BJ (cell line): ENCODE measurements at regions not wholly inside any gene's neighbourhood (a gene's known extent, or its start where the extent isn't known, plus 50 kb on each side); places are given as distances from the start of the nearest gene placed in this dataset. TPM values are rescaled to one million over a fixed set of nuclear protein-coding genes. Genes with fewer than 3 reads are reported as not detected.
"Not testable (repeated sequence)": the region's sequence is repeated elsewhere in the genome, so short reads cannot be mapped to it uniquely, and the experiment has no call there.

Source experiments
- CTCF ChIA-PET: fragments of 350-600 bp; formaldehyde crosslinking; extraction: SDS; loops from one replicate; lab custom pipeline; 2021; ENCODE audit warnings: antibody characterized with exemption, inconsistent platforms; lab: Yijun Ruan, JAX
- POLR2A ChIA-PET: fragments of 300-600 bp; sonication (Branson Sonifier 250); formaldehyde crosslinking; extraction: SDS; loops from one replicate; lab custom pipeline; 2021; ENCODE audit warnings: antibody characterized with exemption; lab: Charles Lee
- DNase-seq: peaks from one replicate; pipeline ENCODE4 v3.0.0-alpha.2; 2011; ENCODE audit warnings: low read depth
- H3K27me3 ChIP-seq: 2 replicates; pipeline ENCODE4 v1.6.0; 2011; ENCODE audit warnings: low read length; ENCODE audit not compliant: control insufficient read depth, insufficient read depth
- H3K36me3 ChIP-seq: 2 replicates; pipeline ENCODE4 v1.5.1; 2011; ENCODE audit warnings: low read length; ENCODE audit not compliant: control insufficient read depth, insufficient read depth
- H3K4me3 ChIP-seq: 2 replicates; pipeline ENCODE4 v1.5.1; 2011; ENCODE audit warnings: low read depth, mild to moderate bottlenecking, control low read depth, low read length
- small RNA-seq: library from RNA; depleted of rRNA; stranded (forward); fragments of <200 nt; gene quantifications from one replicate; pipeline ENCODE3, GENCODE V24; 2012; ENCODE audit warnings: low replicate concordance, low read depth; ENCODE audit not compliant: insufficient read length
- TF ChIP-seq, protein P1 (sequence below): IDR thresholded peaks from 2 replicates; pipeline ENCODE4 v1.5.1; 2011; ENCODE audit warnings: low read depth, mild to moderate bottlenecking, control low read depth, inconsistent platforms, low read length, moderate library complexity; ENCODE audit not compliant: insufficient read depth

DNA sequence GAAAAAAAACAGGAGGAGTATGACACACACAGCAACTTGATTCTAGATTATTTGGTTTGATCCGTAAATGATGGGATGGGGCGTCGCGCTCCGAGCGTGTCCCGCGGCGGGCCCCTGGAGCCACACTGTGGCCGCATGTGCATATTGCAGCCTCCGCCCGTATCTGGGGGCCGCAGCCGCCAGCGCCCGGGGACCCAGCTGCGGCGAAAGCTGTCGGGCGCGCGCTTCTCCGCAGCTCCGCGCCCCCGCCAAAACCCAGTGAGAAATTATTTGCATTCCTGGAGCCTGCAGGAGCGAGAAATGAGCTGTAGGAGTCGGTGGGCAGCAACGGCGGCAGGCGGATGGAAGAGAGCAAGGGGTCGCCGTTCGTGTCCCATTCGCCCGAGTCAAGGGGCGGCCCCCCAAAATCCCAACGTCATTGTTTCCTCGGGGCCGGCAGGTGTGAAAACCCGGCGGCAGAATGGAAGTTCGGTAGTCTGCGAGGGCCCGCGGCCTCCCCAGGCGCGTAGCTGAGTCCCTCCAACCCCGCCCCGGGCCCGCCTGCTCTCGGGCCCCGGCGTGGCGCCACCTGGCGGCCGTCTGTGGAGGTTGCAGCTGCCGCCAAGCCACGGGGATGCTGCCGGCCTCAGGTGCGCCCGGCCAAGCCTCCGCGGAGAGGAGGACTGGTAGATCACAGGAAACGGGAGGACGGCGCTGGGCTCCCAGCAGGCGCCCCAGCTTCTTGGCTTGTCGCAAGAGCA, 86.8 kb downstream of the FAM72B start:
- DNase-seq, CTCF ChIA-PET, POLR2A ChIA-PET, H3K27me3 ChIP-seq, H3K36me3 ChIP-seq: not testable (repeated sequence)
- H3K4me3 ChIP-seq, result peak overlapping the region; percentile 35
- TF ChIP-seq, protein P1, sequence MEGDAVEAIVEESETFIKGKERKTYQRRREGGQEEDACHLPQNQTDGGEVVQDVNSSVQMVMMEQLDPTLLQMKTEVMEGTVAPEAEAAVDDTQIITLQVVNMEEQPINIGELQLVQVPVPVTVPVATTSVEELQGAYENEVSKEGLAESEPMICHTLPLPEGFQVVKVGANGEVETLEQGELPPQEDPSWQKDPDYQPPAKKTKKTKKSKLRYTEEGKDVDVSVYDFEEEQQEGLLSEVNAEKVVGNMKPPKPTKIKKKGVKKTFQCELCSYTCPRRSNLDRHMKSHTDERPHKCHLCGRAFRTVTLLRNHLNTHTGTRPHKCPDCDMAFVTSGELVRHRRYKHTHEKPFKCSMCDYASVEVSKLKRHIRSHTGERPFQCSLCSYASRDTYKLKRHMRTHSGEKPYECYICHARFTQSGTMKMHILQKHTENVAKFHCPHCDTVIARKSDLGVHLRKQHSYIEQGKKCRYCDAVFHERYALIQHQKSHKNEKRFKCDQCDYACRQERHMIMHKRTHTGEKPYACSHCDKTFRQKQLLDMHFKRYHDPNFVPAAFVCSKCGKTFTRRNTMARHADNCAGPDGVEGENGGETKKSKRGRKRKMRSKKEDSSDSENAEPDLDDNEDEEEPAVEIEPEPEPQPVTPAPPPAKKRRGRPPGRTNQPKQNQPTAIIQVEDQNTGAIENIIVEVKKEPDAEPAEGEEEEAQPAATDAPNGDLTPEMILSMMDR, result peak; percentile 40

DNA sequence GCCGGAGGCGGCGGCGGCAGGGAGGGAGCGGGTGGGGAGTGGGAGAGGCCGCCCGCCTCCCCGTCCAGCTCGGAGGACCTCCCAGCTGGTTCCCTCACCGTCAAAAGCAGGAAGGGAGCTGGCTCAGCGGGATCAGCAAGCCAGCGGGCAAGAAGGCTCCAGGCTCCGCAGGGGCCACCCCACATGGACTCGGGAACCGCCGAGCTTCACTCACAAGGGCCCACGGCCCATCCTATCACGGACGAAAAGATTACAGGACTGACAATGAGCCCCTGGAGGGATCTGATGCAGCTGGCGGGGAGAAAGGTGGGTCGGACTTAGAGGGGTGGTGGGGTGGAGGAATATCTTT, 86.3 kb downstream of the FAM72B start:
- H3K36me3 ChIP-seq, H3K27me3 ChIP-seq, POLR2A ChIA-PET, H3K4me3 ChIP-seq, DNase-seq, CTCF ChIA-PET: not testable (repeated sequence)

DNA sequence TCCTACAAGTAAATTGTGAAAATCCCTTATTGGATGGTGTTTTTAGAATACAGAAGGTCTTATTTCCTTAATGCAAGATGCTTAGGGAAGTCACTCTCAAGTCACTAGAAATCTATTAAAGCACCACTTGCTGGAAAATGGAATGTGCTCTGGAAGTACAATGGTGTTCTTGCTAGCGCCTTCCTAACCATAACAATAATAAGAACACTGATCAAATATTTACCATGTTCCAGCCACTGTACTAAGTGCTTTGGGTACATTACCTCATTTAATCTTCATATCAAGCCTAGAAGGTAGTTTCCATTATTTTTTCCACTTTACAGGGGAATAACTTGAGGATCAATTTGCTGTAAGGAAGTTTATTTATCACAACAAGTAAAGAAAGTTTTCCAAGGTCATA, 75.1 kb downstream of the FAM72B start:
- H3K36me3 ChIP-seq, DNase-seq, H3K27me3 ChIP-seq, H3K4me3 ChIP-seq, POLR2A ChIA-PET, CTCF ChIA-PET: not testable (repeated sequence)

DNA sequence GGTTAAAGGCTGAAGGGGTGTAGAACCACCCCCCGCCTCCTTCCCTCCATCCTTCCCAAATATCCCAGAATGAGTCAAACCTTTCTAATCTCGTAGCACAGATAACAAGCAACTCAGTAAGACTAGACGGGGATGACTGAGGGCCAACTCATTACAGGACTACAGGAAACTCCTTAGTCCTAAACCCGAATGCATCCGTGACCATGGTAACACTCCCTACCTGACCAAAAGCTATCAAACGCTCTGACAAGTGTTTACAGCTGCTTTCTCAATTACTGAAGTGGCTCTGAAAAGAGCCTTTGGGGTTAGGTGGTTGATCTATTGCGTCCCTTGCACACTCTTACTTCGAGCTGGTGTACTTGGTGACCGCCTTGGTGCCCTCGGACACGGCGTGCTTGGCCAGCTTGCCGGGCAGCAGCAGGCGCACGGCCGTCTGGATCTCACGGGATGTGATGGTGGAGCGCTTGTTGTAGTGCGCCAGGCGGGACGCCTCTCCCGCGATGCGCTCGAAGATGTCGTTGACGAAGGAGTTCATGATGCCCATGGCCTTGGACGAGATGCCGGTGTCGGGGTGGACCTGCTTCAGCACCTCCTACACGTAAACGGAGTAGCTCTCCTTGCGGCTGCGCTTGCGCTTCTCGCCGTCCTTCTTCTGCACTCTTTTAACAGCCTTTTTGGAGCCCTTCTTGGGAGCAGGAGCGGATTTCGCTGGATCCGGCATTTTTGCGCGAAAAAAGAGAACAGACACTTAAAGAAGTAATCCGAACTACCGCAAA, 67.4 kb downstream of the FAM72B start:
- H3K36me3 ChIP-seq, POLR2A ChIA-PET, CTCF ChIA-PET, DNase-seq, H3K27me3 ChIP-seq: not testable (repeated sequence)
- H3K4me3 ChIP-seq, result peak overlapping the region; percentile 31

DNA sequence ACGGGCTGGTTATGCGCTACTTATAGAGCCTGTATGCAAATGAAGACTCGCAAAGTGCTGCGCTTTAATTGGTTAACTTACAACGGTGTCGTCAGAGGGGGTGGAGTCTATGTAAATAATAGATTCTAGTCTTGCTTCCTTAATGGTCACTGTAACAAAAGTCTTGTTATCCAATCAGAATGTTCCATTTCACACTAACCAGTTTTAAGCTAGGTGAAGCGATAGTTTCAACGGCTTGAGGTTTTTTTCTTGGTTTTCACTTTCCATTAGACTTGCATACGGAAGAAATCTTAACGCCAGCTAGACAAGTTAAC, 66.9 kb downstream of the FAM72B start:
- H3K27me3 ChIP-seq, POLR2A ChIA-PET, DNase-seq, CTCF ChIA-PET, H3K36me3 ChIP-seq: not testable (repeated sequence)
- peak overlapping the region; percentile 31; the same call in 1 of the 2 replicates for H3K4me3 ChIP-seq

DNA sequence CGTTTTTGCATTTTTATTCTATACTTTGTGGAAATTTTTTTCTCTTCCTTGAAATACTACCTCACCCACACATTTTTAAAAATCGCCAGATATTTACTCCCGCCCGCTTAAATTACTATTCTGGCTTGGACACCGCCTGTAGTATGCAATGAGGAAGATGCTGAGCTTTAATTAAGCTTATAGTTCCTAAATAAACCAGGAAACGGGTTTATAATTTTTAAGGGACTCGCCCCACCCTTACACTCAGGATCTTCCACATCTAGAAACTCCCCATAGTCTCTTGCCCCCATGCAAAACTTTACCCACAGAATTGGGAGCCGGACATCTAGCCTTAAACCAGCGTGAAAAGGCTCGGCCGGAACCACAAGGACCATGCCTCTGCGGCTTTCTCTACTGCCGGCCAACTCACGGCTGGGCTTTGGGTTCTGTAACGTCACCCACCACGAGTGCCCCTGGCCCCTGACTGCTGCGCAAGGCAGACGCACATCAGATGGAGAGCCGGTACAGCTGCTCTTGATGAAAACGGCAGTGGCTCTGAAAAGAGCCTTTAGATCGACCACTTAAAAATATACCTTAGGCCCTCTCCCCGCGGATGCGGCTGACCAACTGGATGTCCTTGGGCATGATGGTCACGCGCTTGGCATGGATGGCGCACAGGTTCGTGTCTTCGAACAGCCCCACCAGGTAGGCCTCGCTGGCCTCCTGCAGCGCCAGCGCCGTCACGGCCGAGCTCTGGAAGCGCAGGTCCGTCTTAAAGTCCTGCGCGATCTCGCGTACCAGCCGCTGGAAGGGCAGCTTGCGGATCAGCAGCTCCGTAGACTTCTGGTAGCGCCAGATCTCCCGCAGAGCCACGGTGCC, 66.3 kb downstream of the FAM72B start:
- peak overlapping the region; percentile 41 for H3K4me3 ChIP-seq
- H3K27me3 ChIP-seq, POLR2A ChIA-PET, DNase-seq, CTCF ChIA-PET, H3K36me3 ChIP-seq: not testable (repeated sequence)

Small RNA genes in the stretch of these regions (small RNA-seq; reads per million reads assigned to genes)
- gene RF00003, result 3.2 reads per million, percentile 41 among the genes with 10 or more reads in this experiment
- not detected for gene RNVU1-4
